HepG2 (cell line): ENCODE measurements at regions not wholly inside any gene's neighbourhood (a gene's known extent, or its start where the extent isn't known, plus 50 kb on each side); places are given as distances from the start of the nearest gene placed in this dataset.
A peak's percentile ranks its signal among the peaks of the same experiment; 100 is the strongest.

Experiments used
- ATAC-seq: fragments of 200-7000 bp; cut with Tn5 transposase; 3 replicates; pipeline ENCODE4 v1.9.1; 2020; ENCODE audit warnings: mild to moderate bottlenecking, moderate library complexity
- BruUV-seq: library from RNA; stranded (reverse); fragments of 400-500 nt; replicated peaks from 2 replicates; lab custom pipeline; 2021; lab: Mats Ljungman, UMichigan
- CTCF ChIA-PET: fragments of 300-600 bp; formaldehyde crosslinking; extraction: SDS; loops from one replicate; lab custom pipeline; 2021; ENCODE audit warnings: low total read pairs, inconsistent platforms, low intra/inter-chr PET ratio; lab: Yijun Ruan, JAX
- POLR2A ChIA-PET: fragments of 350-600 bp; sonication (Branson Sonifier 250); formaldehyde crosslinking; loops from one replicate; lab custom pipeline; 2020; ENCODE audit warnings: antibody characterized with exemption, inconsistent platforms; lab: Yijun Ruan, JAX
- DNase-seq: peaks from one replicate; pipeline ENCODE4 v3.0.0-alpha.2; 2015; ENCODE audit warnings: low spot score
- FAIRE-seq: peaks from 3 replicates; lab custom pipeline; 2011; peaks lifted over from hg19 to GRCh38; lab: Jason Lieb, UNC
- H2AFZ ChIP-seq: one replicate; pipeline ENCODE4 v1.6.1; 2011; ENCODE audit warnings: low read length, inconsistent platforms
- H3K27ac ChIP-seq: fragments of 300-600 bp; 3 replicates; pipeline ENCODE4 v1.8.0; 2011; ENCODE audit warnings: mixed run types, mild to moderate bottlenecking, mixed read lengths, low read length, inconsistent platforms; ENCODE audit not compliant: insufficient read depth; ENCODE audit errors: extremely low read length
- H3K27me3 ChIP-seq, 2 experiments: fragments of 200-600 bp in 1 of 2; 2 replicates in 1 of 2; 3 replicates in 1 of 2; pipeline versions ENCODE4 v1.6.0 to v1.8.0; 2011; ENCODE audit warnings: low read length in 2 of 2, mild to moderate bottlenecking in 2 of 2, moderate library complexity in 2 of 2, inconsistent platforms in 1 of 2; ENCODE audit not compliant: insufficient read depth in 2 of 2, control insufficient read depth in 1 of 2
- H3K36me3 ChIP-seq, 2 experiments: fragments of 200-600 bp in 1 of 2; replicated peaks in 1 of 2; 2 replicates in 1 of 2; 3 replicates in 1 of 2; pipeline versions ENCODE4 v1.5.1 to v1.8.0; 2011; ENCODE audit warnings: low read length in 2 of 2, inconsistent platforms in 1 of 2; ENCODE audit not compliant: insufficient read depth in 2 of 2, control insufficient read depth in 1 of 2
- H3K4me1 ChIP-seq: 2 replicates; pipeline ENCODE4 v1.5.1; 2012; ENCODE audit warnings: low read length, inconsistent platforms; ENCODE audit not compliant: insufficient read depth
- H3K4me2 ChIP-seq: 2 replicates; pipeline ENCODE4 v1.6.0; 2011; ENCODE audit warnings: low read depth, low read length, inconsistent platforms
- H3K4me3 ChIP-seq, 3 experiments: fragments of 200-600 bp in 1 of 3; sonication (generic), shearing (Covaris generic) in 1 of 3; replicated peaks in 1 of 3; 2 replicates each; pipeline ENCODE4 v1.5.1; 2011 to 2016; ENCODE audit warnings: low read length in 3 of 3, inconsistent platforms in 2 of 3, low read depth in 2 of 3, mild to moderate bottlenecking in 2 of 3, control low read depth in 1 of 3, mixed read lengths in 1 of 3; ENCODE audit not compliant: insufficient read depth in 1 of 3
- H3K79me2 ChIP-seq: one replicate; pipeline ENCODE4 v1.6.1; 2011; ENCODE audit warnings: low read length, inconsistent platforms; ENCODE audit not compliant: insufficient read depth
- H3K9ac ChIP-seq: 2 replicates; pipeline ENCODE4 v1.6.0; 2011; ENCODE audit warnings: mild to moderate bottlenecking, low read depth, low read length, inconsistent platforms; ENCODE audit not compliant: insufficient read depth
- H3K9me3 ChIP-seq: 2 replicates; pipeline ENCODE4 v1.5.1; 2012; ENCODE audit warnings: mild to moderate bottlenecking, low read length
- H4K20me1 ChIP-seq: 2 replicates; pipeline ENCODE4 v1.6.0; 2011; ENCODE audit warnings: inconsistent platforms, mild to moderate bottlenecking, low read length, moderate library complexity; ENCODE audit not compliant: insufficient read depth
- CEBPB ChIP-seq: IDR thresholded peaks from 2 replicates; pipeline ENCODE4 v1.6.1; 2011; ENCODE audit warnings: low read depth, low read length, improper control_type of control experiment, borderline replicate concordance
- HDAC2 ChIP-seq: sonication (generic); formaldehyde crosslinking; IDR thresholded peaks from 2 replicates; pipeline ENCODE4 v1.4.0; 2020; ENCODE audit warnings: missing genetic modification reagents
- MYNN ChIP-seq: sonication (generic); formaldehyde crosslinking; IDR thresholded peaks from 2 replicates; pipeline ENCODE4 v1.4.0; 2020; ENCODE audit warnings: mild to moderate bottlenecking, low read depth, missing genetic modification reagents
- NCOA5 ChIP-seq: sonication (generic); formaldehyde crosslinking; IDR thresholded peaks from 2 replicates; pipeline ENCODE4 v1.4.0; 2020; ENCODE audit warnings: missing genetic modification reagents
- NKX3-1 ChIP-seq: sonication (generic); formaldehyde crosslinking; IDR thresholded peaks from 2 replicates; pipeline ENCODE4 v1.5.0; 2020; ENCODE audit warnings: missing genetic modification reagents
- RARA ChIP-seq: IDR thresholded peaks from 2 replicates; pipeline ENCODE4 v1.6.1; 2016; ENCODE audit warnings: missing genetic modification reagents, missing compliant biosample characterization
- SKI ChIP-seq: fragments of 450-650 bp; IDR thresholded peaks from one replicate; pipeline ENCODE4 v1.6.1; 2018; ENCODE audit warnings: mild to moderate bottlenecking; ENCODE audit not compliant: partially characterized antibody
- TCF12 ChIP-seq, 2 experiments: fragments of 450-650 bp in 1 of 2; sonication (generic) in 1 of 2; formaldehyde crosslinking in 1 of 2; IDR thresholded peaks; 2 replicates each; pipeline versions ENCODE4 v1.6.1 to v1.8.0; 2017 to 2022; ENCODE audit warnings: antibody characterized with exemption in 1 of 2, mild to moderate bottlenecking in 1 of 2, missing genetic modification reagents in 1 of 2, moderate library complexity in 1 of 2
- ZEB1 ChIP-seq: IDR thresholded peaks from 2 replicates; pipeline ENCODE4 v1.6.1; 2012; ENCODE audit warnings: mild to moderate bottlenecking, low read depth, inconsistent platforms; ENCODE audit not compliant: insufficient replicate concordance
- ZNF24 ChIP-seq: fragments of 450-650 bp; IDR thresholded peaks from 2 replicates; pipeline ENCODE4 v1.6.1; 2017; ENCODE audit warnings: antibody characterized with exemption, mild to moderate bottlenecking
- ZNF850 ChIP-seq: sonication (generic); formaldehyde crosslinking; conservative IDR thresholded peaks from 2 replicates; pipeline ENCODE4 v1.9.0; 2021; ENCODE audit warnings: mild to moderate bottlenecking, missing genetic modification reagents
- WGBS: methylation state at CpG from one replicate; pipeline ENCODE4 v1.1.6; 2017; ENCODE audit warnings: low lambda C conversion rate; 5-methylcytosine and 5-hydroxymethylcytosine counted together
- in situ Hi-C: cut with HindIII; loops from 2 replicates; pipeline ENCODE4 v1.10.0; 2017; ENCODE audit warnings: low pct_unique_long_range_greater_than_20kb; ENCODE audit not compliant: extremely low pct_ligation_motif_present
- intact Hi-C: fragments of 100-400 bp; cut with micrococcal nuclease; formaldehyde crosslinking; loops from one replicate; pipeline ENCODE4 v1.10.0; 2022; ENCODE audit not compliant: unreplicated experiment
- TF ChIP-seq, protein P1 (sequence below): sonication (generic); formaldehyde crosslinking; IDR thresholded peaks from 2 replicates; pipeline ENCODE4 v1.5.1; 2020; ENCODE audit warnings: mild to moderate bottlenecking, moderate library complexity, missing genetic modification reagents

DNA sequence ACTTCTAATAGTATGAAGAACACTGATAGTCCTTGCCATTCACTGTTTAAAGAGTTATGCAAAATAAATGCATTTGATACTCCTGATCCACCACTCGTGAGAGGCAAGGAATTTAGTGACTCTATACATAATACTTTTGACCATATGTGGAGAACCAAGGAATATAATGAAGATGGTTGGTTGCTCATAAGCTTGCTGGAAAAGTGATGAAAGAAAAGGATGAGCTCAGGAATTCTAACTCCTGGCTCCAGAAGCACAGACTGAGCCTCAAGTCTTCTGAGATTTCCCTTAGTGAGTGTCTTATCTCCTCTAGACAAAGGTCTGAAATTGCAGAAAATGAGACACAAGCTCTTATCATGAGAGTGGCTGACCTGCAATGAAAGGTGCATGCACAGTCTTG is 57.1 kb upstream of the KRAS start:
- no peaks in the 10 kb centered on the region for H3K36me3 ChIP-seq
- intact Hi-C loops = no loop called here
- H2AFZ ChIP-seq = no peak overlapping the region
- WGBS = 0% methylated on average over 1 of the region's 1 CpG
- no peaks in the 10 kb centered on the region for H3K27me3 ChIP-seq
- H3K9me3 ChIP-seq = no peaks in the 10 kb centered on the region
- ATAC-seq = no peak
- TF ChIP-seq ZNF24 (no peak), TCF12 (IDR thresholded peaks at IDR 0.05) (no peak), TCF12 (CRISPR knock-in tag; IDR thresholded peaks at IDR 0.05) (no peak), ZEB1 (no peak), NKX3-1 (CRISPR knock-in tag) (no peak), HDAC2 (CRISPR knock-in tag) (no peak)
- TF ChIP-seq, protein P1, sequence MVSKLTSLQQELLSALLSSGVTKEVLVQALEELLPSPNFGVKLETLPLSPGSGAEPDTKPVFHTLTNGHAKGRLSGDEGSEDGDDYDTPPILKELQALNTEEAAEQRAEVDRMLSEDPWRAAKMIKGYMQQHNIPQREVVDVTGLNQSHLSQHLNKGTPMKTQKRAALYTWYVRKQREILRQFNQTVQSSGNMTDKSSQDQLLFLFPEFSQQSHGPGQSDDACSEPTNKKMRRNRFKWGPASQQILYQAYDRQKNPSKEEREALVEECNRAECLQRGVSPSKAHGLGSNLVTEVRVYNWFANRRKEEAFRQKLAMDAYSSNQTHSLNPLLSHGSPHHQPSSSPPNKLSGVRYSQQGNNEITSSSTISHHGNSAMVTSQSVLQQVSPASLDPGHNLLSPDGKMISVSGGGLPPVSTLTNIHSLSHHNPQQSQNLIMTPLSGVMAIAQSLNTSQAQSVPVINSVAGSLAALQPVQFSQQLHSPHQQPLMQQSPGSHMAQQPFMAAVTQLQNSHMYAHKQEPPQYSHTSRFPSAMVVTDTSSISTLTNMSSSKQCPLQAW (CRISPR knock-in tag) = no peak
- ChIA-PET POLR2A (no interaction called here), CTCF (no interaction called here)
- no peak for FAIRE-seq
- no peak for DNase-seq
- H4K20me1 ChIP-seq = no peaks in the 10 kb centered on the region
- no peak overlapping the region for H3K27ac ChIP-seq
- H3K4me3 ChIP-seq = no peak overlapping the region
- no peaks in the 10 kb centered on the region for H3K79me2 ChIP-seq
- no peak overlapping the region for H3K9ac ChIP-seq
- no peaks in the 10 kb centered on the region for H3K4me1 ChIP-seq
- in situ Hi-C loops = no loop called here
- no peak overlapping the region for H3K4me2 ChIP-seq
- BruUV-seq = no TSS peak

DNA sequence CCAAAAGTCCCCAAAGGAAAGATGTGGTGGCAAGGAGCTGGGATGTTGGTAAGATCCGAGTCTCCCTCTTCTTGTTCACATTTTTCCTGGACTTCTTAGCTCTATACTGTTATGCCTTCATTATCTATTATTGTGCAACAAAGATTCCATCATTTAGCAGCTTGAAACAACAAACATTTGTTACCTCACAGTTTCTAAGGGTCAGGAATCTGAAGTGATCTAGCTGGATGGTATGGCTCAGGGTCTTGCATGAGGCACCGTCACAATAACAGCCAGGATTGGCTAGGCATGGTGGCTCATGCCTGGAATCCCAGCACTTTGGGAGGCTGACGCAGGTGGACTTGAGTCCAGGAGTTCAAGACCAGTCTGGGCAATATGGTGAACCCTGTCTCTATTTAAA is 51.1 kb upstream of the KRAS start:
- ChIA-PET POLR2A (no interaction called here), CTCF (no interaction called here)
- DNase-seq = no peak
- Histone ChIP-seq H3K9ac (no peak overlapping the region), H3K27ac (no peak overlapping the region), H3K9me3 (no peaks in the 10 kb centered on the region), H3K36me3 (no peaks in the 10 kb centered on the region), H4K20me1 (no peaks in the 10 kb centered on the region), H3K4me1 (no peaks in the 10 kb centered on the region), H3K4me2 (no peak overlapping the region), H3K4me3 (no peak overlapping the region), H3K27me3 (no peaks in the 10 kb centered on the region), H3K79me2 (no peaks in the 10 kb centered on the region), H2AFZ (no peak overlapping the region)
- BruUV-seq = no TSS peak
- in situ Hi-C loops (no loop called here), intact Hi-C loops (no loop called here)
- 13% methylated on average over 3 of the region's 3 CpGs for WGBS
- no peak for ATAC-seq
- FAIRE-seq = no peak
- TF ChIP-seq CEBPB (peak; percentile 68), SKI (no peak), ZNF850 (CRISPR knock-in tag) (no peak), MYNN (CRISPR knock-in tag) (no peak), NCOA5 (CRISPR knock-in tag) (no peak), RARA (CRISPR knock-in tag) (no peak)
